Kidney (tissue), 13 donors: ENCODE measurements at regions not wholly inside any gene's neighbourhood (a gene's known extent, or its start where the extent isn't known, plus 50 kb on each side); places are given as distances from the start of the nearest gene placed in this dataset.

Experiments used
- DNase-seq, 5 donors: peaks; one replicate each; pipeline ENCODE4 v3.0.0-alpha.2; 2013 to 2020
- FAIRE-seq: peaks from 2 replicates; lab custom pipeline; 2012; peaks lifted over from hg19 to GRCh38; lab: Jason Lieb, UNC
- H3K27ac ChIP-seq, 2 donors: one replicate each; pipeline ENCODE4 v1.7.0; 2013; ENCODE audit warnings: low read depth in 2 of 2, low read length in 2 of 2, inconsistent platforms in 1 of 2
- H3K27me3 ChIP-seq: one replicate; pipeline ENCODE4 v1.7.1; 2013; ENCODE audit warnings: low read length, inconsistent platforms; ENCODE audit not compliant: control insufficient read depth, insufficient read depth
- H3K36me3 ChIP-seq, 3 donors: one replicate each; pipeline versions ENCODE4 v1.7.0 to v1.7.1; 2013; ENCODE audit warnings: low read length in 3 of 3, control low read depth in 1 of 3, inconsistent platforms in 1 of 3; ENCODE audit not compliant: insufficient read depth in 3 of 3, control insufficient read depth in 2 of 3
- H3K4me1 ChIP-seq, 3 donors: one replicate each; pipeline versions ENCODE4 v1.7.0 to v1.7.1; 2013; ENCODE audit warnings: low read length in 3 of 3, inconsistent platforms in 1 of 3, low read depth in 1 of 3; ENCODE audit not compliant: control insufficient read depth in 2 of 3, insufficient read depth in 2 of 3
- H3K4me3 ChIP-seq, 3 donors: one replicate each; pipeline versions ENCODE4 v1.7.0 to v1.8.1; 2013; ENCODE audit warnings: low read length in 3 of 3, control low read depth in 1 of 3, inconsistent platforms in 1 of 3
- H3K9ac ChIP-seq, 3 donors: one replicate each; pipeline versions ENCODE4 v1.7.0 to v1.7.1; 2013; ENCODE audit warnings: low read length in 3 of 3, control low read depth in 1 of 3, inconsistent platforms in 1 of 3
- H3K9me3 ChIP-seq, 3 donors: one replicate each; pipeline versions ENCODE4 v1.7.0 to v1.7.1; 2013; ENCODE audit warnings: low read length in 3 of 3, control low read depth in 1 of 3, inconsistent platforms in 1 of 3; ENCODE audit not compliant: control insufficient read depth in 2 of 3, insufficient read depth in 1 of 3
- intact Hi-C: fragments of 100-400 bp; cut with DNase I; formaldehyde crosslinking; loops from one replicate; pipeline ENCODE4 v1.11.1; 2022
- TF ChIP-seq, protein P1 (sequence below): IDR thresholded peaks from 3 replicates; pipeline ENCODE4 v1.5.1; 2012; ENCODE audit warnings: mild to moderate bottlenecking, moderate library complexity, borderline replicate concordance; ENCODE audit not compliant: insufficient read depth; ENCODE audit errors: extremely low read depth
- donor health status: control.
- donor health status: control.
- donor health status: control.
- donor health status: control.
- donor health status: control.
- donor health status: DM: yes; HTN: yes; CAD: no.
- donor health status: Normal renal cell carcinoma (clear cell type).

GRCh38 chr9:25205285-25205684 is 473.0 kb downstream of the TUSC1 start:
- Histone ChIP-seq H3K9ac (no peak overlapping the region), H3K4me3 (no peak overlapping the region), H3K27me3 (no peaks in the 10 kb centered on the region), H3K36me3 (no peaks in the 10 kb centered on the region), H3K27ac (no peak overlapping the region), H3K9me3 (no peaks in the 10 kb centered on the region), H3K4me1 (no peaks in the 10 kb centered on the region)
- DNase-seq (no peak), FAIRE-seq (no peak)
- TF ChIP-seq, protein P1, sequence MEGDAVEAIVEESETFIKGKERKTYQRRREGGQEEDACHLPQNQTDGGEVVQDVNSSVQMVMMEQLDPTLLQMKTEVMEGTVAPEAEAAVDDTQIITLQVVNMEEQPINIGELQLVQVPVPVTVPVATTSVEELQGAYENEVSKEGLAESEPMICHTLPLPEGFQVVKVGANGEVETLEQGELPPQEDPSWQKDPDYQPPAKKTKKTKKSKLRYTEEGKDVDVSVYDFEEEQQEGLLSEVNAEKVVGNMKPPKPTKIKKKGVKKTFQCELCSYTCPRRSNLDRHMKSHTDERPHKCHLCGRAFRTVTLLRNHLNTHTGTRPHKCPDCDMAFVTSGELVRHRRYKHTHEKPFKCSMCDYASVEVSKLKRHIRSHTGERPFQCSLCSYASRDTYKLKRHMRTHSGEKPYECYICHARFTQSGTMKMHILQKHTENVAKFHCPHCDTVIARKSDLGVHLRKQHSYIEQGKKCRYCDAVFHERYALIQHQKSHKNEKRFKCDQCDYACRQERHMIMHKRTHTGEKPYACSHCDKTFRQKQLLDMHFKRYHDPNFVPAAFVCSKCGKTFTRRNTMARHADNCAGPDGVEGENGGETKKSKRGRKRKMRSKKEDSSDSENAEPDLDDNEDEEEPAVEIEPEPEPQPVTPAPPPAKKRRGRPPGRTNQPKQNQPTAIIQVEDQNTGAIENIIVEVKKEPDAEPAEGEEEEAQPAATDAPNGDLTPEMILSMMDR, result no peak
- intact Hi-C loops, result no loop called here

- Histone ChIP-seq H3K9ac (no peak overlapping the region), H3K4me3 (no peak overlapping the region), H3K4me1 (no peaks in the 10 kb centered on the region), H3K36me3 (no peaks in the 10 kb centered on the region), H3K27me3 (no peaks in the 10 kb centered on the region), H3K27ac (no peak overlapping the region), H3K9me3 (peaks cover 0 to 2% (median 0%) of the 10 kb centered on the region in 3 donors)
- no peak for FAIRE-seq
- no peak for DNase-seq
- intact Hi-C loops, result no loop called here
- TF ChIP-seq, protein P1, result no peak
These were observed 500.4 kb downstream of the TUSC1 start for GRCh38 chr9:25177858-25178257.

GRCh38 chr9:25129537-25129936 is 548.7 kb downstream of the TUSC1 start:
- DNase-seq (no peak), FAIRE-seq (no peak)
- H3K36me3 ChIP-seq, result no peaks in the 10 kb centered on the region
- no peak overlapping the region for H3K9ac ChIP-seq
- TF ChIP-seq, protein P1, result no peak
- H3K27me3 ChIP-seq, result no peaks in the 10 kb centered on the region
- no peak overlapping the region for H3K27ac ChIP-seq
- H3K4me3 ChIP-seq, result no peak overlapping the region
- no peaks in the 10 kb centered on the region for H3K4me1 ChIP-seq
- intact Hi-C loops, result no loop called here
- no peaks in the 10 kb centered on the region for H3K9me3 ChIP-seq

- no peak for FAIRE-seq
- TF ChIP-seq, protein P1, result no peak
- no peak overlapping the region for H3K9ac ChIP-seq
These were observed 556.4 kb downstream of the TUSC1 start for GRCh38 chr9:25121811-25122210.

More at GRCh38 chr9:25121811-25122210, 556.4 kb downstream of the TUSC1 start:
- DNase-seq, result no peak
- Histone ChIP-seq H3K4me3 (no peak overlapping the region), H3K27me3 (no peaks in the 10 kb centered on the region), H3K27ac (no peak overlapping the region), H3K4me1 (no peaks in the 10 kb centered on the region), H3K36me3 (no peaks in the 10 kb centered on the region), H3K9me3 (no peaks in the 10 kb centered on the region)
- intact Hi-C loops, result no loop called here
